ENCODE measurements at regions not wholly inside any gene's neighbourhood (a gene's known extent, or its start where the extent isn't known, plus 50 kb on each side); places are given as distances from the start of the nearest gene placed in this dataset.

DNA sequence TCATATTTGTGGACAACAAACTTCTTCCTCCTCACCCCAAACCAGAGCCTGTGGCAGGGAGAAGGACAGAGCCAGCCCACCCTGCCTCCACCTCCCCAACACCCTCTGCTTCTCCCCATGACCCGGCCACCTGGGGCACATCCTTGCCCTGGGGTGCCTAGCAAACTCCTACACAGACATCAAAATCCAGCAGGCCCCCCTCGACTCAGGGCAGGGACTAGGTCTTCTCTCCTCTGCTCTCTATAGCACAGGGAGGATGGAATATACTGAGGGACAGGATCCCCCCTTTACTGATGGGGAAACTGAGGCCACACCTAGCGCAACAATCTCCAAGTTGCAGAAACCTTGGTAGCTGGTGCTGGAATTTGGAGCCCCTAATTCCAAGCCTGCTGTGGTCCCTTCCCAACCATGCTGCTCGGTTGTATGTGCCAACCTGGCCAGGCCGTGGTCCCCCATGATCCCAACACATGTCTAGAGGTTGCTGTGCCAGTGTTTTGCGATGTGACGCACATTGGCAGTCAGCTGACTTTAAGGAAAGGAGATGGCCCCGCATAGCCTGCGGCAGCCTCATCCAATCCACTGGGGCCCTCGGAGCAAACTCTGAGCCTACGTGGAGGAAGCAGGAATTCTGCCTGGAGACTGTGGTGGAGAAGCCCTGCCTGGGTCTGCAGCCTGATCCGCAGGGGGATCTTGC lies 53.9 kb upstream of the ADRA2C start:
- Histone ChIP-seq H3K4me2 (ENCODE audit: low read depth, low read length) (no peak overlapping the region), H3K79me2 (ENCODE audit: low read length) (no peaks in the 10 kb centered on the region), H3K27ac (ENCODE audit: low read length) (no peak overlapping the region), H2AFZ (ENCODE audit: low read length) (no peak overlapping the region), H3K9me3 (replicated peaks; ENCODE audit: insufficient read depth, low read length) (no peaks in the 10 kb centered on the region), H3K9me2 (replicated peaks; ENCODE audit: insufficient read depth, low read length) (no peaks in the 10 kb centered on the region), H4K20me1 (ENCODE audit: insufficient read depth, low read length) (no peaks in the 10 kb centered on the region), H3K4me3 (ENCODE audit: low read length) (no peak overlapping the region), H3K36me3 (replicated peaks; ENCODE audit: insufficient read depth, low read length) (no peaks in the 10 kb centered on the region), H3K27me3 (replicated peaks; ENCODE audit: insufficient read depth, low read length) (peaks cover 100% of the 10 kb centered on the region), H3F3A (ENCODE audit: insufficient read depth, low read length) (no peaks in the 10 kb centered on the region), H3K4me1 (ENCODE audit: low read length) (no peaks in the 10 kb centered on the region), H3K9ac (ENCODE audit: low read length) (no peak overlapping the region)
- TF ChIP-seq EZH2phosphoT487 (IDR thresholded peaks at IDR 0.05; ENCODE audit: low read length) (no peak), EZH2 (optimal IDR thresholded peaks at IDR 0.05; ENCODE audit: low read depth, low read length) (no peak), CTCF (IDR thresholded peaks at IDR 0.05; ENCODE audit: low read length) (no peak)
- no peak for DNase-seq

GRCh38 chr4:3711183-3712111 lies 54.7 kb upstream of the ADRA2C start:
- no peak for DNase-seq
- peaks cover 100% of the 10 kb centered on the region for H3K27me3 ChIP-seq (replicated peaks; ENCODE audit: insufficient read depth, low read length)

GRCh38 chr4:3710451-3711182 lies 55.6 kb upstream of the ADRA2C start:
- Histone ChIP-seq H3K4me3 (ENCODE audit: low read length) (no peak overlapping the region), H3F3A (ENCODE audit: insufficient read depth, low read length) (no peaks in the 10 kb centered on the region), H4K20me1 (ENCODE audit: insufficient read depth, low read length) (no peaks in the 10 kb centered on the region), H3K9me3 (replicated peaks; ENCODE audit: insufficient read depth, low read length) (no peaks in the 10 kb centered on the region), H3K4me1 (ENCODE audit: low read length) (no peaks in the 10 kb centered on the region), H3K4me2 (ENCODE audit: low read depth, low read length) (no peak overlapping the region), H3K36me3 (replicated peaks; ENCODE audit: insufficient read depth, low read length) (no peaks in the 10 kb centered on the region), H2AFZ (ENCODE audit: low read length) (no peak overlapping the region), H3K27ac (ENCODE audit: low read length) (no peak overlapping the region), H3K79me2 (ENCODE audit: low read length) (no peaks in the 10 kb centered on the region), H3K9me2 (replicated peaks; ENCODE audit: insufficient read depth, low read length) (no peaks in the 10 kb centered on the region), H3K27me3 (replicated peaks; ENCODE audit: insufficient read depth, low read length) (peaks cover 100% of the 10 kb centered on the region), H3K9ac (ENCODE audit: low read length) (no peak overlapping the region)
- no peak for DNase-seq
- TF ChIP-seq EZH2phosphoT487 (IDR thresholded peaks at IDR 0.05; ENCODE audit: low read length) (no peak), EZH2 (optimal IDR thresholded peaks at IDR 0.05; ENCODE audit: low read depth, low read length) (no peak), CTCF (IDR thresholded peaks at IDR 0.05; ENCODE audit: low read length) (no peak)

More at GRCh38 chr4:3711183-3712111, 54.7 kb upstream of the ADRA2C start:
- Histone ChIP-seq H2AFZ (ENCODE audit: low read length) (no peak overlapping the region), H3K4me2 (ENCODE audit: low read depth, low read length) (no peak overlapping the region), H3K27ac (ENCODE audit: low read length) (no peak overlapping the region), H3K4me3 (ENCODE audit: low read length) (no peak overlapping the region), H3K36me3 (replicated peaks; ENCODE audit: insufficient read depth, low read length) (no peaks in the 10 kb centered on the region), H3K9ac (ENCODE audit: low read length) (no peak overlapping the region), H3K79me2 (ENCODE audit: low read length) (no peaks in the 10 kb centered on the region), H3K4me1 (ENCODE audit: low read length) (no peaks in the 10 kb centered on the region), H3K9me3 (replicated peaks; ENCODE audit: insufficient read depth, low read length) (no peaks in the 10 kb centered on the region), H3F3A (ENCODE audit: insufficient read depth, low read length) (no peaks in the 10 kb centered on the region), H4K20me1 (ENCODE audit: insufficient read depth, low read length) (no peaks in the 10 kb centered on the region), H3K9me2 (replicated peaks; ENCODE audit: insufficient read depth, low read length) (no peaks in the 10 kb centered on the region)
- TF ChIP-seq CTCF (IDR thresholded peaks at IDR 0.05; ENCODE audit: low read length), result no peak
- no peak for TF ChIP-seq EZH2phosphoT487 (IDR thresholded peaks at IDR 0.05; ENCODE audit: low read length)
- no peak for TF ChIP-seq EZH2 (optimal IDR thresholded peaks at IDR 0.05; ENCODE audit: low read depth, low read length)
